Limb (tissue), 2 donors: ENCODE measurements at regions not wholly inside any gene's neighbourhood (a gene's known extent, or its start where the extent isn't known, plus 50 kb on each side); places are given as distances from the start of the nearest gene placed in this dataset.

Experiments
- DNase-seq, 2 donors: peaks; one replicate each; pipeline ENCODE4 v3.0.0-alpha.2; 2016; ENCODE audit errors: extremely low spot score in 2 of 2

GRCh38 chr1:72690871-72691270, 408.5 kb upstream of the NEGR1 start:
- DNase-seq = no peak

DNA sequence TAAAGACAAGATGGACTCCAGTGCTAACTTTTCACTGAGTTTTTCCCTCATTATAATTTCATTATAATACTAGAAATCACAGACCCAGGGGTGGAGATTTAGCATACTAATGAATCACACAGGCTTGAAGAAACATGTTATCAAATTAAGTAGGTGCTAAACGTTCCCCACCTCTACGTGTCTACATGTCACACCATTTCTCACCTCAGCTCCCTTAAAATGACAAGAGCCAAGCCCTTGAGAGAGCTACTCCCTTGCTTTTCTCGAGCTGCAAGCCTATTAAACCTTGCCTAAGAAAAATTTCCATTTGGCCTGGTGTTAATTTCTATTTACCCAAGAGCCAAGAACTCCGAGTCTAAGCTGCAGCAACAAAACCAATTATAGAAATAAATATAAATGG, 396.3 kb upstream of the NEGR1 start:
- no peak for DNase-seq

DNA sequence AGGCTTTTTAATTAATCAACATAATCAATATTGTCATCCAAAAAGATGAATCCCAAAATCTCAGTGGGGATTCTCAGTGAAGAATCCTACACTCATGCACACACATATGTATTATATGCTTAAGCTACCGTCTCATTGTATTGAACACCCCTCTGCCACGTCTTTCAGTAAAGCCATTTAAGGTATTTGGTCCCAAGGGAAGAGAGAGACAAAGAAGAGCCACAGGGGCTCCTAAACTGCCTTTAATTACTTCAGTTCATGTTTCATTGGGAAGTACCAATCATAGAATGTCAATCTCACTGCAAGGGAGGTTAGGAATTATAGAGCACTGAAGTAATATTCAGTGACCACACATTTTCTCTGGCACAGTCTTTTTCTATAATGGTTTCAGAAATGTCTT, 388.6 kb upstream of the NEGR1 start:
- DNase-seq = no peak

DNA sequence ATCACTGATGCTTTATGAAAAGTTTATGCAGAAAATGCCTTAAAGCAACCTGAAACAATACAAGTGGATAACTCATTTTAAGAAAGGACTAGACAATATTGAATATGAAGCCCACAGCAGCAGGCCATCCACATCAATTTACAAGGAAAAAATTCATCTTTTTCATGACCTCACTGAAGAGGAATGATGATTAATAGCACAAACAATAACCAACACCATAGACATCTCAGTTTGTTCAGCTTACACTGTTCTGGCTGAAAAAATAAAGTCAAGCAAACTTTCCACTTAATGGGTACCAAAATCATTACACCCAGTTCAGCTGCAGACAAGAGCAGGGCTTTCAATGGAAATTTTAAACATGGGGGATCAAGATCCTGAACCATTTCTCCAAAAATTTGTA, 380.6 kb upstream of the NEGR1 start:
- no peak for DNase-seq

- no peak for DNase-seq
Observed at GRCh38 chr1:72650843-72651435, 368.6 kb upstream of the NEGR1 start.

- peak in 1 of 2 donors; percentile 21 for DNase-seq
Observed at GRCh38 chr1:72649991-72650390, 367.7 kb upstream of the NEGR1 start.

- no peak for DNase-seq
Observed at GRCh38 chr1:72649211-72649888, 367.0 kb upstream of the NEGR1 start.

DNA sequence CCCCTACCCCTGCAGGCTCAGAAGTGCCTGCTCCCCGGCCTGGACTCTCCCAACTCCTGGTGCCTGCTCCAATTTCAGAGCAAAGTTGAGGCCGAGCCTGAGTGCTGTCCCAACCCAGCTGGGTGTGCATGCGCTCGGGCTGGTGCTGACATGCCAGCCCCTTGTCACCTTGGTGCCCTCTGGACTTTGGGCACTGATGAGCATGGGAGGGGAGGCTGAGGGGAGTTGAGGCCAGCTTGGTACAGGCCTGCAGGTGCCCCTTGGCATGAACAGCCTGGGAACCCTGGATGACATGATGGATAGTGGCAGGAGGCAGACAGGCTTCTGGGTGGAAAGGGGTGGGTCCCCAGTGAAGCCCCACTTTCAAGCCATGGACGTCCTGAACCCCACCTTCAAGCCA, 366.1 kb upstream of the NEGR1 start:
- DNase-seq = no peak

- no peak for DNase-seq
Observed at GRCh38 chr1:72643142-72643541, 360.8 kb upstream of the NEGR1 start.

GRCh38 chr1:72637593-72637992, 355.3 kb upstream of the NEGR1 start:
- DNase-seq = no peak

DNA sequence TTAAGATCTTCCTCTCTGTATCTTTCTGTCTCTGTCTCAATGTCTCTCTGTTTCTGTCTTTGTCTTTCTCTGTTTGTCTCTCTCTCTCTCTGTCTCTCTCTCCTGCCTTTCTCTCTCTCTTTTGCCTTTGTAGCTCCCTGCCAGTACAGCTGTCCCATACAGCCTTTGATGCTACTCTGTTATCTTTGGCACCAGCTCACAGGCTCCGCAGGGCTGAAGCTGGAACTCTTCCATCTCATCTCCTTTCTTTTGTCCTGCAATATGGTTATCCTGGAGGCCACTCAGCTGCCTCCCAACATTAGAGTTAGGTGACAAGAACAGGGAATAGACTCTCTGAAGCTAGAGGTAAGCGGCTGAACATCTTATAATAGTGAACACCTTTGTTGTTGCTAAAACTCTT, 354.3 kb upstream of the NEGR1 start:
- no peak for DNase-seq

DNA sequence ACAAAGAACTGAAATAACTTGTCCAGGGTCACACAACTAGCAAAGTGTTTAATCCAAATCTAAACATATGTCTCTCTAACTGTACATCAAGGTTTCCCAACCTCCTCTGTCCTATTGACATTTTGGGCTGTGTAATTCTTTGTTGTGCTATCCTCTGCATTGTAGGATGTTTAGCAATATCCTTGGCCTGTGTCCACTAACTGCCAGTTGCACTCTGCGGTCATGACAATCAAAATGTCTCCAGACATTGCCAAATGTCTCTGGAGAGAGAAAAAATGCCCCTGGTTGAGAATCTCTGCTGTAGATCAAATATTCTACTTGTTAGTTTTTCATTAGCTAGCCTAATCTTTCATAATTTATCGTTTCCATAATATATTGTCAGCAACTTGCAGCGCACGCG, 353.4 kb upstream of the NEGR1 start:
- DNase-seq = no peak

- DNase-seq = no peak
Observed at GRCh38 chr1:72634946-72635345, 352.6 kb upstream of the NEGR1 start.

DNA sequence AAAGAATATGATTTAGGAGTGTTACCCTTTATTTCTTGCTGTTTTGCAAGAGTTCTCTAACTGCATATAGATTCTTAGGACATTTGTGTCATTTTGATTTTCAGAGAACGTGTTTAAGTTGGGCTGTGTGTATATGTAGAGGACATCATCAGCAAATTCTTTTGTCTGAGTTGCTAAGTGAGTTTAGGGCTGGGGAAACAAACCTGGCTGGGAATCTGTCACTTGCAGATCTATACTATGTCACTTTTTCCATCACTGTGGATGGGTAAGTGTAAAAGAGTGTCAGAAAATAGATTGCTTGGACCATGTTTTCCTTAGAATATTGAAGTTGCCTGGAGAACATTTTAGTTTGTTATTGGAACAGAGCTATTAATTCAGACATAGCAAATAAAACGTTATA, 349.1 kb upstream of the NEGR1 start:
- DNase-seq = no peak

- peak; percentile 32 to 69 for DNase-seq
Observed at GRCh38 chr1:72623299-72623708, 341.0 kb upstream of the NEGR1 start.

DNA sequence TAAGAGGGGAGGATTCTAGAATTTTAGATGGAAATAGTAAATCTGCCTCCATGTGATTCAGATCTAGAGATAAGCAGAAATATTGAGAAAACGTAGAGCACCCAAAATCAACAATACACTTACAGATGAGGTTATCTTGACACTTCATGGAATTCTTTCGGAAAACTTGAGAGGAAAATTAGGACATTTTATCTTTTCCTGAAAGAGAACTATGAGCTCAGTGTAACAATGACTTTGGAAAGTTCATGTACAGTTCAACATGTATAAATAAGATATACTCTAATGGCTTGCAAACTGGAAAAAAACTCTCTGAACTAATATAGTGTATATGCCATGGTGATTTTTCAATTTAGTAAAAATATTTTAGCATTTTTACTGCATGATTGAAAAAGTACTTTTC, 338.1 kb upstream of the NEGR1 start:
- DNase-seq = no peak

DNA sequence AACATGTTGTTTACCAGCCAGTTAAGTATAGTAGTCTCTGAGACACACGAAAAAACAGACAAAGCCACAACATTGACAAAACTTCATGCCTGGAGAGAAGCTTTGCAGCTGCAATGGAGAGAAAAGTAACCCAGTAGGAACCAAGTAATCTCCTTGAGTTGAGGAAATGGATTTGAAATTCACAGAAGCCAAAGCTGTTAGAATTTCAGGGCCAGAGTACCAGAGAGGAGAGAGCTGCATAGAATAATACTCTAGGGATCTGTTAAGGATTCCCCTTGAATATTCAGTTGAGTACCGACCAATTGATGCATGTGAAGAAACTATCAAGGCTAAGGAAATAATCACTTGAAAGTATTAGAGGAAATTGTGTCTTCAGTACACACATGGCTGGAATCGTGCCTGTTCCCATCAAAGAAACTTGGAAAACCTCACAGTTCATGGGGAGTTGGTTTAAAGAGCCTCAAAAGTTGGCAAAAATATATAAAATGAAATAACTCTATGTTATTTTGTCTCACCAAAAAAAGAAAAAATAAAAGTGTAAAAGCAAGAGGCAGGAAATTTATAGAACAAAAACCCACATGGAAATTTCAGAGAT, 324.0 kb upstream of the NEGR1 start:
- DNase-seq = peak in 1 of 2 donors; percentile 9

- no peak for DNase-seq
Observed at GRCh38 chr1:72601035-72601674, 318.8 kb upstream of the NEGR1 start.

DNA sequence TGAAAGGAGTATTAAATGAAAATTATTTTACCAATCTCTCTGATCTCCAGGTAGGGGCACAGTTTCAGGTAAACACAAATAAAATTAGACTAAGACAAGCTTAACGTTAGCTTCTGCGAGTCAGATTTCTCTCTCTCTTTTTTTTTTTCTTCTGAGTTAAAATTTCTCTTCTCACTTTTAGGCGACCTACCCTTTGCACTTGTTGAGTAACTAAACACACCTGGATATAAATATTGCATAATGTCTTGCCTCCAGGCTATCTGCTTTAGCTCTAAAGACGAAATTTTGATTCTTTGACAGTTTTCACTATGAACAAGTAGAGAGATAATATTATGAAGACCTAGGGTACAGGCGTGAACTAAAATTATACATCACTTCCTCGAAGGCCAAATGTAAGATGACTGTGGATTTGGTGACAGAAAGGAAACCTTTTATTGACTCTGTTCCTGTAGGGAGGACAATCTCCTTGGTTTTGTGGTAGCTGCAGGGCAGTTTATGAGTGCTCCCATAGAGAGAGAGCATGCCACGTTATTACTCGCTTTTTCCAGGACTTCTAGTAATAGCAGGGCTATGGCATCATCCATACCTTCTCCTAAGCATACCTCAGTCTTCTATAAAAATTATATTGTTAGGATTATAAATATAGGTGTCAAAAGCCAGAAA, 303.8 kb upstream of the NEGR1 start:
- no peak for DNase-seq

GRCh38 chr1:72579629-72580028, 297.3 kb upstream of the NEGR1 start:
- DNase-seq = no peak

DNA sequence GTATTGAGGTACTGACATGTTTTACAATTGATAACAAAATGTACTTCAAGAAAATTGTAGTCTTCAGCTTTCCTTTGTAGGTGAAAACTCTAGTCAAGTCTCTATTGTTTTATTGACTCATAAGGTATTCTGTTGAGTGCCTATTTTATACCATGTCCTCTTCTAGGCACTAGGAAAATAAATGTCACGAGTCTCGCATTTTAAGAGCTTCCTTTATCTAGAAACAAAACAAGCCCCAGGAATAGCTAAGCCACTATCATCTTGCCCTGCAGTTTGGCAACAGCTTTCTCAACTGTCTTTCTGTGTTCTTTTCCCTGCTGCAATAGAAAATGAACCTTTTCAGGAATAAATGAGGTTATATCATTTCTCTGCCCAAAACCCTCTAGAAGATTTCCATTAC, 288.5 kb upstream of the NEGR1 start:
- no peak for DNase-seq

DNA sequence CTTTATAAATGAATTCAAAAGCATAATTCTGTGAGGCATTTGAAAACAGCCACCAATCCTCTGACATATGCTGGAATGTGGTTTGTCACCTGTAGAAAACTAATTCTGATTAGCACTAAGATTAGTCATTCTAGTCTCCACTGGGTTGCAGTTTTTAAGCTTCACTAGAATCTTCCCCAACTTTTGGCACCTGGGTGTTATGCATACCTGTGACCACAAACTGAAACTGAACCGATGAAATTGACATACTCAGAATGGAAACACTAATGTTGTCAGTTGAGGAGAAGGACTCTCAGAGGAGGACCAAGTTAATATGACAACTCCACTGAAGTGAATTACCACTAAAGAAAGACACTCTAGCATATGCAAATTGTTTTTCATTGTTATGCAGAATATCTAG, 285.8 kb upstream of the NEGR1 start:
- DNase-seq = no peak
